G401.6 (cell line): ENCODE measurements at regions not wholly inside any gene's neighbourhood (a gene's known extent, or its start where the extent isn't known, plus 50 kb on each side); places are given as distances from the start of the nearest gene placed in this dataset.

Experiments
- FAIRE-seq: peaks from 2 replicates; lab custom pipeline; 2012; peaks lifted over from hg19 to GRCh38; lab: Jason Lieb, UNC

DNA sequence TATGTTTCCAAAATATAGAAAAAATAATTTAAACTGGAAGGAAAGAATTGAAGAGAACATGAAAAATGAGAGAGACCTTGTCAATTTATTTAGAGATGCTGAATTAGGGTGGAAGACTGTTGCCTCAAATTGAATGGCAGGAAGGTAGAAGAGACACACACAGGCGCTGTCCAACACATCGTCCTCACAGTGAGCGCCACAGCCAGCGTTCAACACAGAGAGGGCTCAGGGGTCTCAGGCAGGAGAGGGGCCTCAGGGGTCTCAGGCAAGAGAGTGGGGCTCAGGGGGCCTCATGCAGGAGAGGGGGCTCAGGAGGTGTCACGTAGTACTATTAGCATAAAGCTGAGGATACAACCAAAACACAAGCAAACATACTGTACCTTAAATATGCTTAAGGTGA, 65.7 kb downstream of the TMEM18 start:
- no peak for FAIRE-seq

- no peak for FAIRE-seq
These were observed 66.7 kb downstream of the TMEM18 start for GRCh38 chr2:610491-610890.

DNA sequence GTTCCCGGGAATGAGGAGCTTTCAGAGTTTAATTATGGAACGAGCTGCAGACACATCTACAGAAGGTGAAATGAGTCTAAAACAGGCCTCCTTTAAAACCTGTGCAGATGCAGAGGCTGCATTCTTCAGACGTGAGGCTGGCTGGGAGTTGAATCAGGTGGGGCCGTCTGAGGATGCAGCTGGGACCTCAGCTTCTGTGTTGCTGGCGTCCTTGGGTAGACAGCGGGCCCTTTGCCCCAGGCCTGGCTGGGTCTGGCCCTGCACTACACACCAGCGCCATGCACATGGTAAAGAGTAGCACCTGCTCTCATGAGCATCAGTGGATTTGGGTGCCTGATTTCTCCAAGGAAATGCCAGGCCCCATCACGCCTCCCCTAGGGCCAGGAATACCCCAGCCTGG, 67.3 kb downstream of the TMEM18 start:
- no peak for FAIRE-seq

DNA sequence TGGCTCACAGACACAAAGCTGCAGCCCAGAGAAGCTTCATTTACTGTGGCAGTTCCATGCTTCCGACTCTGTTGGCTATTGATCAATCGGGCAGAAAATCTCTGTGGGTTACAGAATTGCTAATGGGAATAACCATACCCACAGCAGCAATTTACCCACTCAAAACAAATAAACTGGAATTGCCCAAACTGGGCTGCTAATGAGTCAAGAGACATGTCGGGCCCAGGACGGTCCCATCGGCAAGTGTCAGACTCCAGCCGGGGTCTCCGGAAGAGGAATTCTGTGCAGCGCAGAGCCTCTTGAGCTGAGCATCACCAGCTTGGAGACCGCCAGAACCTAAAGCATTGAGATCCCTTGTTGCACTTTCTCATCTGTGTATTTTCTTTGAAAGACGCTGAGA, 67.8 kb downstream of the TMEM18 start:
- no peak for FAIRE-seq

- no peak for FAIRE-seq
These were observed 68.5 kb downstream of the TMEM18 start for GRCh38 chr2:608711-609110.

- FAIRE-seq, result no peak
These were observed 68.9 kb downstream of the TMEM18 start for GRCh38 chr2:608297-608696.

DNA sequence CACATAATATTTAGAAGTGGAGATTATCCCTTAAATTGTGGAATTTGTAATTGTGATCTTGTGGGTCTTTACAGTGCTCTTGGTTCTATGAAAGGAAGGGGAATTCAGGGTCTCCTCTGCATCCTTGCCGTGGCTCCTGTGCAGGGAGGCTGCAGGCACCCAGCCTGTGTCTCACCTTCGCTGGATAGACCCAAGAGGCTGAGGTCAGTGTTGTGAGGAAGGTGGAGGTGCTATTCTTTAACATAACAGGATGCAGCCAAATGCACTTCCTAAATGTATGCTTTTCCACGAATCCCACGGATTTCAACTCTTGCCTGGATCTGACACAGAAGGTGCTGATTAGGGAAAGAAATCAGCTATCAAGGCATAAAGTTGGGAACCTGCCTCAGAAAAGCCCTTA, 69.5 kb downstream of the TMEM18 start:
- FAIRE-seq, result no peak

DNA sequence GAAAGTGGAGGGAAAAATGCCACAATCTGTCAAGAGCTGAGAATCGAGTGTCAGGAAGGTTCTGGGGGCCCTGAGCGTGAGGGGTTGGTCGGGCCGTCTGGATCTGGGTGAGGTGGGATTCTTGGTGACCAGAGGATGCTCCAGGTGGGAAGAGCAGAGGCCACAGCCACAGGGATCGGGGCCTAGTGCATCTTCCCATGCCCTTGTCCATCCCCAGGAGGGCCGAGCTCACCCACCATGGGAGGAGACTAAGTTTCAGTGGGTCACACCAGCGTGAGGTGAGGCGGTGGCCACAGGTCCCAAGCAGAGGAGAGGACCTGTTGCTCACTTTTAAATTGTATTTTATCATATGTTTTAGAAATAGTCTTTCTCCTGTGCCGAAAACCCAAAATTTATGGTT, 70.0 kb downstream of the TMEM18 start:
- no peak for FAIRE-seq

DNA sequence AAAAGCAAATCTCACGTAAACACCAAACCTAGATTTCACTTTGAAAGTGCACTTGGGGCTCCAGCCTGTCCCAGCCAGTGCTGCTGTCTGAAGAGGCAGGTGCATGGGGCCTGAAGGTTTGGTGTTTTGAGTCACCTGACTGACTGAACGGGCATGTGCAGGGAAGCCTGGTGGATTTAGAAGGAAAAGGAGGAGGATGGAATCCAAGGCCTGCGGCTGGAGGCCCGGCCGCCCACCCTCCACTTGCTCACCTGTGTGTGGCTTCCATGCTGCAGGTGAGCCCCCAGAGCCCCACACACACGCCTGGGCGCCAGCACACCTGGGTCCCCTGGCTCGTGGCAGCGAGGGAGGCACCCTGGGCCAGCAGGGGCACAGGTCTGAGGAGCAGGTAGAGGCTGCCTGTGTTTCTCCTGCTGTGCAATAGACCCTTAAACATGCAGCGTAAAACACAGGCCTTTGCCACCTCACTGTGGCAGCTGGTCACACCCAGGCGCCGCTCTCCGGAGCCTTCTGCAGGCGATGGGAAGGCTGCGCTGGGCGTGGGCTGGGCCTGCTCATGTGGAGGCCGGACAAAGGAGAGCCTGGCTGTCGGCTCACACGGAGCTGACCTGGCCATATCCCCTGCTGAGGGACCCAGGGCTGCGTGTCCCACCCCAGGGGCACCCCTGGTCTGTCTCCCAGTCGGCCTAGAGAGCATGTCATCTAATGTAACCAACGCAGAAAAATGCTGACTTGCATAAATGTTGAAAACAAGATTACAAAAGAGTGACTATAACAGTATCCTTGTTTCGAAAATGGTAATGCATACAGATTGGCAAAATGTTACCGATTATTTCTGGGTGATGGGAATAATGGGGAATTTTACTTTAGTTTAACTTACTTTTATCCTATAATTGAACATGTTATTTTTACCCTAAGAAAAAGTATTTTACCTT, 71.3 kb downstream of the TMEM18 start:
- FAIRE-seq, result no peak

DNA sequence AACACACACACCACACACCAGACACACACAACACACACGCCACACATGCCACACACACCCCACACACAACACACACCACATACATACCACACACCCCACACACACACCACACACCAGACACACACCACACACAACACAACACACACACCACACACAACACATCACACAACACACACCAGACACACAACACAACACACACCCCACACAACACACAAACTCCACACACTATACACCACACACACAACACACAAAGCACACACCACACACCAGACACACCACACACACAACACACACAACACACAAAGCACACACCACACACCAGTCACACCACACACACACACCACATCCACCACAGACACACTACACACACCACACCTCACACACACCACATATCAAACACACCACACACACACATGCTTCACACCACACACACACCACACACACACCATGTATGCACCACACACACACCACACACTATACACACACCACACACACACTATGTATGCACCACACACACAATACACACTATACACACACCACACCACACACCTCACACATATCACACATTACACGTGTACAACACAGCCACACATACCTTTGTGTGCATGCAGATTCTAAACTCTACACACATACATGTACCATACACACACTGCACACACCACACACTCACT, 72.2 kb downstream of the TMEM18 start:
- no peak for FAIRE-seq

DNA sequence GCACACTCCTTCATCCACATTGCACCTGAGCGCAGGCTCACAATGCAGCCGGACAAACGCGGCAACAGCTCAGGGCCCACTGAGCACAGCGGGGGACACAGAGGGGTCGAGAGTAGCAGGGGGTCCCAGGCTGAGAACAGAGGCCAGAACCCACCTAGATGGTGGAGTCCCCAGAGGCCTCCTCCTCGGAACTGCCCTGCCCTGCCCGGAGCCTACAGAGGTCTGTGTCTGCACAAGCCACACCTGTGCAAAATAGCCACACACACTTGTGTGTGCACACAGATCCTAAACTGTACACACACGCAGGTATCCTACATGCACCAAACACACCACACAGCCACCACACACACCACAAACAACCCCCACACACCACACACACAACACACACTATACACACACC, 72.8 kb downstream of the TMEM18 start:
- no peak for FAIRE-seq

DNA sequence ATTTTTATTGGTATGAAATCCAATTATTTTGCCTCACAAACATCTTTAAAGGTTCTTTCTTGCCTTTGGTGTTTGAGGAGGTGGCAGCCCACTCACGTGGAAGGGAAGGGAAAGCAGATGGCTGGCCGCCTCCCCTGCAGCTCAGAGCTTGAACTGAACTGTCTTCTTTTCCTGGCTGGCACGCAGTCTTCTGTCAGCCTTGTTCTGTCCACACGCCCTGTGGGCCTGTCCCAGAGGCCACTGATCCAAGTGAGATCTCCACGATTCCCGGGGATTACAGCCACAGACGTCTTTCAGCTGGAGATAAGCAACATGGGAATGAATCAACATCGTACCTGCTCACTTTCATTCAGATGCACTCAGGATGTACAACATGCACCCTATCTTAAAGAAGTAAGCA, 73.3 kb downstream of the TMEM18 start:
- FAIRE-seq, result no peak

DNA sequence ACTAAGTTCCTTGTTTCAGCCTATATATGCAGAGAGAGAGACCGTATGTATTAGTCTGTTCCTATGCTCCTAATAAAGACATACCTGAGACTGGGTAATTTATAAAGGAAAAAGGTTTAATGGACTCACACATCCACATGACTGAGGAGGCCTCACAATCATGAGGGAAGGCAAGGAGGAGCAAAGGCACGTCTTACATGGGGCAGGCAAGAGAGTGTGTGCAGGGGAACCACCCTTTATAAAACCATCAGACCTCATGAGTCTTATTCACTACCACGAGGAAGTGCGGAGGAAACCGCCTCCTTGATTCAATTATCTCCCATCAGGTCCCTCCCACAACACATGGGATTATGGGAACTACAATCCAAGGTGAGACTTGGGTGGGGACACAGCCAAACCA, 73.8 kb downstream of the TMEM18 start:
- no peak for FAIRE-seq

- FAIRE-seq, result no peak
These were observed 74.4 kb downstream of the TMEM18 start for GRCh38 chr2:602571-603359.

DNA sequence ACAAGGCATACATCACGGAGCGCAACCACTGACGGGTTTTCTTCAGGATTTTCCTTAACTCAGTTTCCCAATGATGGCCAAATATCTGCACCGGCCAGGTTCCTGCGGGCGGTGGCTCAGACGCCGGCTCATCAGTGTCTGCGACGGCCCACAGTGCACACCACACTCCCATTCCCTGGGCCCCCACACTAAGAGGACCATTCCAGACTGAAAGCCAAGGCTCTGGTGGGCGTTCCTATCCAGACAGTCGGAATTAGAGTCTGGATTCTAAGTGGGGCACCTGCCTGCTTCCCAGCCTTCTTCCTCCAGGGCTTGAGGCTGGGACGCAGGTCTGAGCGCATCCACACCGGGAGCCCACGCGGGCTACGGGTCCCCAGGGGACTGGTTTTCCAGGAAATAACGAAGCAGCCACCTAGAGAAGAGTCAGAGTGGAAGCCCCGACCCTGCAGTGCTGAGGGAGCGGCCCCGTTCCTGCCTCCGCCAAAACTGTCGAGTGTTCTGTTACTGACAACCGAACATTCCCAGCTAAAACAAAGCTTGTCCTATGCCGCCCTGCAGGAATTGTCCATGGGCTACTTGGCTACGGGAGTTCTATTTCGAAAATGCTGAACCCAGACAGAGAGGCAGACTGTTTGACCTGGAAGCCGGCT, 75.3 kb downstream of the TMEM18 start:
- no peak for FAIRE-seq

DNA sequence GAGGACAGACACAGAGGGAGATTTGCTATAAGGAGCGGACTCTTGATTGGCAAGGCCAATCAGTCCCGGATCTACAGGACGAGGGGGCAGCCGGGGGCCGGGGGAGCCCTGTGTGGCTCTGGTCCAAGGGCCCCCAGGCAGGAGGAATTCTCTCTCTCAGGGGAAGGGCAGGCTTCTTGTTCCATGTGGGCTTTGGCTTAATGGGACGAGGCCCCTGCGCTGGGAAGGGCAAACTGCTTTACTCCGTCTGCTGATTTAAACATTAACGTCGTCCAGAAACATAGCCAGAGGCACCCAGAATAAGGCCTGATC, 75.9 kb downstream of the TMEM18 start:
- no peak for FAIRE-seq

- no peak for FAIRE-seq
These were observed 76.4 kb downstream of the TMEM18 start for GRCh38 chr2:600542-601386.

DNA sequence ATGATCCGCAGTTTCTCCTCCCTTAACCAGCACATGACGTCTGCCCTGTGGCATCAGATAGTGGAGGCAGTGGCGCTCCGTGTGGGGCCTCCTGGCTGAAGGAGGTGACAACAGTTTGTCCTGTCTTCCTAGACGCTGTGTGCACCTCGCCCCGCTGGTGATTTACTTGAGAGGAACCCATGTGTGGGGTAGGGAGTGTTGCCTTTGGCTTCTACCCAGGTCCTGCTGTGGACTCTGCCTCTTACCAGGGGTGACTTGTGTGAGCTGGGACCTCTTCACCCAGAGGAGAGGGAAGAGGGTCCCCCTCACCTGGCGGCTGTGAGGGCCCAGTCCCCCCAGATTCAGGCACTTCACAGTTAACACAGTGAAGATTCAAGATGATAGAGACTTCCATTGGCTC, 77.6 kb downstream of the TMEM18 start:
- FAIRE-seq, result no peak

- no peak for FAIRE-seq
These were observed 79.0 kb downstream of the TMEM18 start for GRCh38 chr2:598058-598802.

GRCh38 chr2:595831-596592, 81.2 kb downstream of the TMEM18 start:
- no peak for FAIRE-seq
